GM19463 (cell line): ENCODE measurements at regions not wholly inside any gene's neighbourhood (a gene's known extent, or its start where the extent isn't known, plus 50 kb on each side); places are given as distances from the start of the nearest gene placed in this dataset.
A peak's percentile ranks its signal among the peaks of the same experiment; 100 is the strongest.
"Not testable (repeated sequence)": the region's sequence is repeated elsewhere in the genome, so short reads cannot be mapped to it uniquely, and the experiment has no call there.

Source experiments
- ATAC-seq: cut with Tn5 transposase; IDR thresholded peaks from one replicate; pipeline ENCODE4 v1.9.1; 2021; ENCODE audit warnings: mild to moderate bottlenecking, moderate library complexity; ENCODE audit not compliant: unreplicated experiment

GRCh38 chr9:94033383-94033782 is 50.9 kb upstream of the PTPDC1 start:
- no peak for ATAC-seq

- no peak for ATAC-seq
Measured at GRCh38 chr9:94031946-94032345, 52.3 kb upstream of the PTPDC1 start.

- ATAC-seq: no peak
Measured at GRCh38 chr9:94031380-94031779, 52.9 kb upstream of the PTPDC1 start.

- ATAC-seq: peak; percentile 99
Measured at GRCh38 chr9:94030318-94031179, 53.7 kb upstream of the PTPDC1 start.

- no peak for ATAC-seq
Measured at GRCh38 chr9:94029932-94030317, 54.3 kb upstream of the PTPDC1 start.

GRCh38 chr9:94026816-94027215 is 57.4 kb upstream of the PTPDC1 start:
- no peak for ATAC-seq

- ATAC-seq: not testable (repeated sequence)
Measured at GRCh38 chr9:94022476-94022875, 61.8 kb upstream of the PTPDC1 start.

GRCh38 chr9:94020836-94021235 is 63.4 kb upstream of the PTPDC1 start:
- ATAC-seq: not testable (repeated sequence)

GRCh38 chr9:94018628-94019027 is 63.5 kb upstream of the BARX1 start:
- ATAC-seq: no peak

GRCh38 chr9:94017939-94018531 is 62.9 kb upstream of the BARX1 start:
- no peak for ATAC-seq

GRCh38 chr9:94016744-94017143 is 61.6 kb upstream of the BARX1 start:
- no peak for ATAC-seq

- no peak for ATAC-seq
Measured at GRCh38 chr9:94014920-94015319, 59.8 kb upstream of the BARX1 start.

- no peak for ATAC-seq
Measured at GRCh38 chr9:94014066-94014654, 59.0 kb upstream of the BARX1 start.

GRCh38 chr9:94010980-94011533 is 55.9 kb upstream of the BARX1 start:
- ATAC-seq: no peak

- ATAC-seq: no peak
Measured at GRCh38 chr9:94005272-94005901, 50.2 kb upstream of the BARX1 start.
